ENCODE measurements at regions not wholly inside any gene's neighbourhood (a gene's known extent, or its start where the extent isn't known, plus 50 kb on each side); places are given as distances from the start of the nearest gene placed in this dataset.
"Not testable (repeated sequence)": the region's sequence is repeated elsewhere in the genome, so short reads cannot be mapped to it uniquely, and the experiment has no call there.

GRCh38 chr7:106713452-106713851, 52.5 kb upstream of the CCDC71L start:
- DNase-seq (ENCODE audit: low read depth, low spot score), result not testable (repeated sequence)

DNA sequence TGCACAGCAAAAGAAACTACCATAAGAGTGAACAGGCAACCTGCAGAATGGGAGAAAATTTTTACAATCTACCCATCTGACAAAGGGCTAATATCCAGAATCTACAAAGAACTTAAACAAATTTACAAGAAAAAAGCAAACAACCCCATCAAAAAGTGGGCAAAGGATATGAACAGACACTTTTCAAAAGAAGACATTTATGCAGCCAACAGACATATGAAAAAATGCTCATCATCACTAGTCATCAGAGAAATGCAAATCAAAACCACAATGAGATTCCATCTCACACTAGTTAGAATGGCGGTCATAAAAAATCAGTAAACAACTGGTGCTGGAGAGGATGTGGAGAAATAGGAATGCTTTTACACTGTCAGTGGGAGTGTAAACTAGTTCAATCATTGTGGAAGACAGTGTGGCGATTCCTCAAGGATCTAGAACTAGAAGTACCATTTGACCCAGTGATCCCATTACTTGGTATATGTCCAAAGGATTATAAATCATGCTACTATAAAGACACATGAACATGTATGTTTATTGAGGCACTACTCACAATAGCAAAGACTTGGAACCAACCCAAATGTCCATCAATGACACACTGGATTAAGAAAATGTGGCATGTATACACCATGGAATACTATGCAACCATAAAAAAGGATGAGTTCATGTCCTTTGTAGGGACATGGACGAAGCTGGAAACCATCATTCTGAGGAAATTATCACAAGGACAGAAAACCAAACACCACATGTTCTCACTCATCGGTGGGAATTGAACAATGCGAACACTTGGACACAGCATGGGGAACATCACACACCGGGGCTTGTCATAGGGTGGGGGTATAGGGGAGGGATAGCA, 53.9 kb upstream of the CCDC71L start:
- DNase-seq (ENCODE audit: low read depth, low spot score), result not testable (repeated sequence)

DNA sequence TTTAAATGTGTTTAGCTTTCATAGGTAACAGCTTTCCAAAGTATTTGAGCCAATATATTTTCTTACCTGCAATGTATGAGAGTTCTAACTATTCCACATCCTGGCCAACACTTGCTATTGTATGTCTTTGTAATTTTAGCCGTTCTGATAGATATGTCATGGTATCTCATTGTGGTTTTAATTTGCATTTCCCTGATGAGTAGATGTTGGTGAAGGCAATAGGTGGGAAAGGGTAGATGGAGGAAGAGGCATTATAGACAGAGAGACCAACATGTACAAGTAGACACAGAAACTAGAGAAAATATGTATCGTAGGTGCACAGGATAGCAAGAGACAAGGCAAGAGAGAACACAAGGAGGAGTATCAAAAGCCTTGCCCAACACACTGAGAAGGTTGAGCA, 54.8 kb upstream of the CCDC71L start:
- DNase-seq (ENCODE audit: low read depth, low spot score), result no peak

- DNase-seq (ENCODE audit: low read depth, low spot score), result no peak
Measured at GRCh38 chr7:106717254-106717954, 56.4 kb upstream of the CCDC71L start.

DNA sequence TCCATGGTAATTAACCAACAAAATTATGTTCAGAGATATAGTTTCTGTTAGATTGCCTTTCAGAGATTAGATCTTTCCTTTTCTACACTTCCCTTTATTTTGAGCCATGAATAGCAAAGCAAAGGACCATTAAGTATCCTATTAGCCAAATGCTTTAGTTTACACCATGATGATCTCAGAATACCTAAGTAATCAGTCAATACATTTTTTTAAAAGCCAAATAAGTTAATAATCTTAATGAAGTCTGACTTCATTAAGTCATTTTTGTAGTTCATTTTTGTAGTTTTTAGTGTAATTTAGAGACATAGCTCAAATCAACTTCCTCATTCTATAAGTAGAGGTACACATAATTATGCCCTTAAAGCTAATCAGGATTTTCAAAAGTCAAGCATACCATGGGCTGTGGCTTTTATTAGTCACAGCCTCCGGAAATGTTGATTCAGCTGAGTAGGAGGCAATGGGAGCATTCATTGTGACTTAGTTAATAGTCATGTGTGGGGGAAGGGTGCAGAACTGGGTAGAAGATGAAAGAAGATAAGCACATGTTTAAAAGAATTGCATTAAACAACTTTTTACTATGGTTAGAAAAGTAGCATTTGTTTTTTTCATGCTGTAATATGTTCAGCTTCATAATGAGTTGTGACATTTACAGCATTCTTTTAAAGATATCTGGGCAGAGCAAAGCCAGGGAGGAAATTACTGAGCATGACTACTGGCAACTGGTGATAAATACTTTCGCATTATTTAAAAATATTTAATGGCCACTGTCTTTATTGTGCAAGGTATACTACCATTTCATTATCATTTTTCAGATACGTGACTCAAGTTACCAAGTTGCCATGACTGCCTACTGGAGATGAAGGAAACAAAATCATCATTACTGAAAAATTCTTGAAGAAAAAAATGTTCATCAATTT, 57.3 kb upstream of the CCDC71L start:
- peak; percentile 81 for DNase-seq (ENCODE audit: low read depth, low spot score)

GRCh38 chr7:106720641-106721040, 59.7 kb upstream of the CCDC71L start:
- no peak for DNase-seq (ENCODE audit: low read depth, low spot score)

DNA sequence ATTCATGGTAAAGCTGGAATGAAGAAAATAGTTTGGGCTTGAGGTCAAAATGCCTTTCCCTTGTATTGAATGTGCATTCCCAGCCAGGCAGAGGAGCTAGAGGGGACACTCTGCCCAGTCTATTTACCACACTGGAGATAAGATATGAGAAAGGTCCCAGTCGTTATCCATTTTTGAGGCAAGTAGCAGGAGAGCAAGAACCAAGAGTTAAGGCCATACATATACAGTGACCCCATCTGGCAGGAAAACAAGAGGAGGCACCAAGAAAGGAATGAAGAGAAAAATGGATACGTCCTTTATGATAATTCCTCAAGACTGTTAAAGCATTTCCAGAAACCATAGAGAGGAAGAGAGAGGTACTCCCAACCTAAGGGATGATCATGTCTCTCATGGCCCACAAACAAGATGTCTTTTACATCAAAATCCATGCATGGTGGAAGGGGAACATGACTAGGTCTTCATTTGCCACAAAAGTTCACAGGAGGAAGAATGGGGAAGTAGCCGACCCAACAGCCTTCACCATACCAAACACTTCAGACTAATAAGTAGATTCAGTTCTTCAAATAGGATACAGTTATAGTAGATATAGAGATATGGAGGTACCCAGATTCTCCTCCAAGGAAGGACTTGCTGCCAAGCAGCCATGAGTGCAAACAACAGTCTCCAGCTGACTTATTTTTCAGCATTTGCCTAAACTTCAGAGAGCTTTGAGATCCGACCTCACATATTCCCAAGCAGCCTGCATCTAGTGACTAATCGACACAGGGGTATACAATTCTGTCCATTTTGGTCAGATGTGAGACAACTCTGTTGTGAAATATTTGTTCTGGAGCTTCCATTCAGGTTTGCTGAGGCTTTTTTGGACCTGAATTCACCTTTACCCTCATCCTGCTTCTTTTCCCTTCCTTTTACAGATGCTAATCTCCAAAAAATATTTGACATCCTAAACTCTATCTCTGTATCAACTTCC, 61.1 kb upstream of the CCDC71L start:
- DNase-seq (ENCODE audit: low read depth, low spot score), result no peak

GRCh38 chr7:106723398-106723797, 62.4 kb upstream of the CCDC71L start:
- DNase-seq (ENCODE audit: low read depth, low spot score), result no peak

DNA sequence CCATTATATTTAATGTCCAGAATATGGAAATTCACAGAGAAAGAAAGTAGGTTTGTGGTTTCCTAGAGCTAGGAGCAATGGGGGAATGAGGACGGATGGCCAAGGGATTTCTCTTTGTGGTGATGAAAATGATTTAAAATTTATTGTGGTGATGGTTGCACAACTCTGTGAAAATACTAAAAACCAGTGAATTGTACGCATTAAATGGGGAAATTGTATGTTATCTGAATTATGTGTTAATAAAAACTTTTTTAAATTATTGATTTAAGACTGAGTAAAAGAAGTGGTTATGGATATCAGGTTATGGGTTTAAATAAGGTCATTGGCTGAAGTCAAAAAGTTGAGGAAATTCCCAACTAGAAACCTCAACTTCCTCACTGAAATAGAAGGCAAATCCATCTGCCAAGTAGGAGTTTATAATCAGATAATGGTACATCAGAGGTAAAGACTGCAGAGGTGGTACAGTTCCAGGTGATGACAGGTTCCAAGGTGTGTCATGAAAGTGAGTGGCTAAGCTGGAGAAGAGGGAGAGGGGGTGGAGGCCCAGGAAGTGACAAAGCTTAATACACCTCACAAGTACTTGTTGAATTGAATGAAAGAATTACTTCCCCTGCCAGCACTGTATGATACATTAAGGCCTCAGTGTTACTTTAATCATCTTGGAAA, 68.9 kb upstream of the CCDC71L start:
- no peak for DNase-seq (ENCODE audit: low read depth, low spot score)

GRCh38 chr7:106731187-106731586, 70.2 kb upstream of the CCDC71L start:
- DNase-seq (ENCODE audit: low read depth, low spot score), result no peak

DNA sequence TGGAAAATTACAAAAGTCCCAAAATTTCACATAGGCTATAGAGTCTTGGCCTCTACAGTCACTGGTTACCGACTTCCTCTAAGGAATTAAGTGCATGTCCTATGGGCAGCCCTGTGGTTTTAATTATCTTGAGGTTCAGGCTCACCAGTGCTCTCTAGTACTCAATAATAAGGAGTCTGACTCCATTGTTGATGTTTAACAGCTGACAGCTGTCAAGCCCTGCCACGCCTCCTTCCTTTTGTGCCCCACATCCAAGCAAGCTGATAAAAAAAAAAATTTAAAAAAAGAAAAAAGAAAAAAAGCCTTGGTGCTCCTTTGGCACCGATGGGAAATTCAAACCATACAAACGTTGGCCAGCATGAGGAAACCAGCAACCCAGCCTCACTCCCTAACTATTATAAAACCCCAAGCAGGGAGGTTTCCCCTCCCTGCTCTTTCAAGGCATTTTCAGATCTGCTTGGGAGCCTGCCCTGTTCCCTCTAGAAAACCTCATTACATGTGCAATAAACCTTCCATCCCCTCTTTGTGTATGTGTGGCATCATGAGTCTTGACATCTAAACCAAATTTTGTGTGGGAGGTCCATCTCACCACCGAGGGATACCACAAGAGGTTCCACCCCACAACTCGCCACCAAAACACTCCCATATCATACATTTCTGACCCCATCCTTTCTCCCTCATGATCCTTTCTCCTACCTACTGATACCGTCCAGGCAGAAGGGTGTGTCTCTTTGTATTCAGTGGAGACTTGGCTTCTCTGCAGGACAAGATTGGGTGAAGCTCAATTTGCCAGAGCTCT, 70.9 kb upstream of the CCDC71L start:
- no peak for DNase-seq (ENCODE audit: low read depth, low spot score)

DNA sequence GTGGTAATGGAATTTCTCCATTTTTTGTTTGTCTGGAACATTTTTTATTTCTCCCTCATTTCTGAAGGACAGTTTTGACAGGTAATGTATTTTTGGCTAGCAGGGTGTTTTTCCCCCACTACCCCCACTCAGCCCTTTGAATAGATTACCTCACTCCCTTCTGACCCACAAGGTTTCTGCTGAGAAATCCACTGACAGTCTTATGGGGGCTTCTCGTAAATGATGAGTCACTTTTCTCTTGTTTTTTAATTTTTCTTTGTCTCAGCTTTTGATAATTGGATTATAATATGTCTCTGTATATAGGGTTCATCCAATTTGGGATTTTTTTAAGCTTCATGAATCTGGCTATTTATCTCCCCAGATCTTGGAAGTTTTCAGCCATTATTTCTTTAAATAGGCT, 74.7 kb upstream of the CCDC71L start:
- DNase-seq (ENCODE audit: low read depth, low spot score), result no peak

GRCh38 chr7:106736123-106736507, 75.2 kb upstream of the CCDC71L start:
- no peak for DNase-seq (ENCODE audit: low read depth, low spot score)

- DNase-seq (ENCODE audit: low read depth, low spot score), result no peak
Measured at GRCh38 chr7:106736508-106737201, 75.7 kb upstream of the CCDC71L start.

DNA sequence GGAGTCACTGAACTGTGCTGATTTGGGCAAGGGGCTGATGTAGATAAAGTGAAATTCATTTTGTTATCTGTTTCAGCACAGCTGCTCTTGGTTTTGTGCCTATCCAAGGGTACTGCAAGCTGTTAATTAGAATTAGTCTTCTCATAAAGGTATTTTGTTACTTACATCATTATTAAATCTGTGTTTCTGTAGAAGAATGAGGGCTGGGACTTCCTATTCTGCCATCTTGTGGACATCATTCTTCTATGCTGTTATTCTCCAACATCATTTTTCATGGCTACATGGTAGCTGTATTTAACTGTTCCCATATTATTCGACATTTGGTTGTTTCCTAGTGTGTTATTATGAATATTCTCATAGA, 76.2 kb upstream of the CCDC71L start:
- DNase-seq (ENCODE audit: low read depth, low spot score), result no peak

- DNase-seq (ENCODE audit: low read depth, low spot score), result no peak
Measured at GRCh38 chr7:106740806-106741205, 79.8 kb upstream of the CCDC71L start.

DNA sequence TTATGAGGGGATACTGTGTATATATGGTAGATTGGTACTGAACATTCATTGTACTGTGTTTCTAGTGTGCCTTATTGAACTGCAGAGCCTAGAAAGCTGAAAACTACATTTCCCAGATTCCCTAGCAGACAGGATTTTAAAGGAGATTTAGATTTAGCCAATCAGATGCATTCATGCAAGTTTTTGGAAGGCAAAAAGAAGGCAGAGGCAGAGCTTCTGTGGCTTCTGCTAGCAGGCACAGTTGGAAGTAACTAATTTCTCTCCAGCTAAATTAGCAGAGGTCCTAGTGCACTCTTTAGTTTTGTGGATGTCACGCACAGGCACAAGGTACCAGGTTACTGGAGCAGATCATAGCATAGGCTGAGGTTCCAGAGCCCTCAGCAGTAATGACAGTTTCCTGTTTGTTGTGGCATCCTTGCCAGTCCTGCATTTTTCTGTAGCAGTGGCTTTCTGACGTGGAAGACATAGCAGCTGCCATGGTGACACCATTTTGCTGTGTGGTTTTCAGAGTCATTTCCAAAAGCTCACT, 83.7 kb upstream of the CCDC71L start:
- no peak for DNase-seq (ENCODE audit: low read depth, low spot score)

GRCh38 chr7:106747301-106747700, 86.3 kb upstream of the CCDC71L start:
- not testable (repeated sequence) for DNase-seq (ENCODE audit: low read depth, low spot score)

DNA sequence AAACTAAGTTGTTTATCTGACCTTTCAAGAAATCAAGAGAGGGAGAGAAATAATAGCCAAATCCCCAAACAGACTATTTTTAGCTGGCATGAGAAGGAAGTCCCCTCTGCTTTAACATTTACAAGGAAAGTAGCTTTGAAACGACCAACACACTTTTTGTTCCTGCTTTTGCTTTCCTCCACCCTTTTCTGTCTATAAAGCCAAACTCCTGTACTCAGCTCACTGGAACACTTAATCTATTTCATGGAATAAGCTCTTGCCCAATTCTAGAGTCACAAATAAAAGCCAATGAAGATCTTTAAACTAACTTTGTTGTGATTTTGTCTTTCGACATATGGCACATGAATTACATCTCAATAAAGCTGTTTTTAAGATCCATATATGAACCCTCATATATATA, 86.8 kb upstream of the CCDC71L start:
- DNase-seq (ENCODE audit: low read depth, low spot score), result no peak
